ENCODE measurements at regions not wholly inside any gene's neighbourhood (a gene's known extent, or its start where the extent isn't known, plus 50 kb on each side); places are given as distances from the start of the nearest gene placed in this dataset.
"Not testable (repeated sequence)": the region's sequence is repeated elsewhere in the genome, so short reads cannot be mapped to it uniquely, and the experiment has no call there.

DNA sequence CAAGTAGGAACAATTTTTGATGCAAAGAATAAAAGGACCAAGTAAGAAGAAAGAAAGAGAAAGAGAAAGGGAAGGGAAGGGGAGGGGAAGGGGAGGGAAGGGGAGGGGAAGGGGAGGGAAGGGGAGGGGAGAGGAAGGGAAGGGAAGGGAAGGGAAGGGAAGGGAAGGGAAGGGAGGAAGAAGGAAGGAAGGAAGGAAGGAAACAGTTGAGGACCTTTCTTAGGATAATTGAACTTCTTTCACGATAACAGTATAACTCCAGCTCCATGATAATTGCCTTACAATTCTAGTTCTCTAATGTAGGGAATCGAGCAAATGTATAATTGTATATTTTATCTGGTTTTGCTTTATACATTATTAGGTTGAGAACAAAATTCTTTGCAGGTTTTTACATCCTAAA, 556.2 kb upstream of the PCDH10 start:
- DNase-seq = no peak
- in situ Hi-C loops (cut with MboI; ENCODE audit: low pct_unique_long_range_greater_than_20kb, low sequenced_read_pairs) = no loop called here

DNA sequence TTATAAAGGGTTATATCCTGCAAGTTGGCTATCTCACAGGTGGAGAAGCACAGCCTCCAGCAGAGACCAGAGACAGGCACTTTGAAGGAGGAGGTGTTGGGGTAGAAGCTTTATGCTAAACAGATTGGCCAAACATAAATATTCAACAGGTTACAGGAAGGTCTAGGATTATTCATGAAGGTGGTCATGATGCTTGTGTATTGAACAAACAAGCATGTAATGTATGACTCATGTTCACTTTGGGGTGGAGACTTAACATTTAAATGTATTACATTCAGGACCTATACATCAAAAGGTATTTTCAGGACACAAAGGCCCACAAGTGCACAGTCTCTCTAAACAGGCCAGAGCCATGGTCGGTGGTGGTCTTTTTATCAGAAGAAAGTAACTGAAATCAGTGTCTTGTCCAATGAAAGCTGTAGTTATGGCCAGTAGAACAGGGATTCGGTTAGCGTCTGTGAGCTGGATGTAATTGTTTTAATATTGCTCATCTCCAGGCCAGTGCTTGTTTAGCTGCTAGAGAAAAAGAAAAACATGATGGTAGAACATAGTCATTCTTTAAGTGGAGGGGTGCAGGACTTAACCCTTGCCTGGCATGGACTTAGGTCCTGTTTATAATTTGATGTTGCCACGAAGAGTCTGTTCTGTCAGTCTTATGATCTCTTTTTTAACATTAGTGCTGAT, 555.2 kb upstream of the PCDH10 start:
- DNase-seq = no peak

DNA sequence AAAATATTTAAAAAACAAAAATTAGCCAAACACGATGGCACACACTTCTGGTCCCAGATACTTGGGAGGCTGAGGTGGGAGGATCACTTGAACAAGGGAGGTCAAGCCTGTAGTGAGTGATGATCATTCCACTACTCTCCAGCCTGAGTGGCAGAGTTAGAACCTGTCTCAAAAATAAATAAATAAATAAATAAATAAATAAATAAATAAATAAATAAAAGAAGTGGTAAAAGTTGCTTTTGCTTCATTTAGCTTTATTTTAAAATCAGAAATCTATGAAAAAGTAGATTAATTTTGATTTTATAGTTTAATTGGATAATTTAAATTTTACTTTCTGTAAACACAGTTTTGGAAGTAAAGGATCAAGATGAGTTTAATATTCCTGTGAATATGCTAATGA, 552.9 kb upstream of the PCDH10 start:
- in situ Hi-C loops (cut with MboI; ENCODE audit: low pct_unique_long_range_greater_than_20kb, low sequenced_read_pairs) = no loop called here
- DNase-seq = no peak

More for the DNA sequence above, 555.2 kb upstream of the PCDH10 start:
- in situ Hi-C loops (cut with MboI; ENCODE audit: low pct_unique_long_range_greater_than_20kb, low sequenced_read_pairs) = no loop called here

DNA sequence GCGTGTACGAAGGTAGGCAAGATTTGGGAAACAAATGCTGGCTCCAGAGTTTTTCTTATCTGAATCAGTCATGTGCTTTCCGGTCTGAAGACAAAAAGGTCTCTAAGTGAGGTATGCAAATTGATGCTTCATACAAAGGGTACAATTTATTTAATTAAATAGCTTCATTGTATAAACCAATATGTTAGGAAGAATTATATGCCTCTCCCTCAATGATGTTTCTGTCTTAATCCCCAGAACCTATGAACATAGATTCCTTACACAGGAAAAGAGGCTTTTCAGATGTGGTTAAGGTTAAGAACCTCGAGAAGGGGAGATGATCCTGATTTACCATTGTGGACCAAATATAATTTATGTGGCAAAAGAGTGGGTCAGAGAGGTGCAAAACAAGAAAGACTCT, 543.5 kb upstream of the PCDH10 start:
- in situ Hi-C loops (cut with MboI; ENCODE audit: low pct_unique_long_range_greater_than_20kb, low sequenced_read_pairs) = no loop called here
- DNase-seq = no peak

DNA sequence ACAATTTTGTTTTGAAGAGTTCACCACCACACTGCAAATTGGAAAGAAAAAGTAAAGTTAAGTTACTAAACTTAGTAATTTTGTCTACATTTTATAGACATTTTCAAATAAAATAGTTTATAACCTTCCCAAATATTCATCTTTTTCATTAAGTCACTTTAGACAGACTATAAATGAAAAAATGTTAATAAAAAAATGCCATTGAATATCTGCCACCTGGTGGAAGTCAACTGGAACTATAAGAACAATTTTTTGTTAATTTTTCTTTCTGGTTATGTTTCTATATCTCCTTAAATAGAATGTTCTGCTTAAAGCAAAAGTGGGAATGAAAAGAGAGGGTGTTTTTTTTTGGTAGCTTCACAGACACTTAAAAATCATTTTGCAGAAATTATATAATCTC, 534.4 kb upstream of the PCDH10 start:
- no peak for DNase-seq
- in situ Hi-C loops (cut with MboI; ENCODE audit: low pct_unique_long_range_greater_than_20kb, low sequenced_read_pairs) = no loop called here

DNA sequence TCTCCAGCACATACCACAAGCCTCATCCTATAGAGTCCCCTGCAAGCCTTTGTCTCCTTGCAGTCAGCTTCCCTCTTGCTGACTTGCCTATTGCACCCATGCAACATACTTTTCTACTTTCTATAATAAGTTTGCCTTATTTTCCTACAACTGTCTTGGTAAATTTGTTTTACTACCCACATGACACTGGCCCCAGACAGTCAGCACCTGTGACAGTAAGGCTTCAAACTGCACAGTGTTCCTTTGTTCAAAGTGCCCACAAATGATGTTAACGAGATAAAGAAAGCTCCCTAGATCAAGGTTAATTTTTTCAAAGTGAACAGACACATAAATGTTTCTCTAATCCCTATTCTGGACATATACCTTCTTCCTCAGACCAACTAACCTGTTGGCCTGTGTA, 529.1 kb upstream of the PCDH10 start:
- DNase-seq = no peak
- in situ Hi-C loops (cut with MboI; ENCODE audit: low pct_unique_long_range_greater_than_20kb, low sequenced_read_pairs) = no loop called here

DNA sequence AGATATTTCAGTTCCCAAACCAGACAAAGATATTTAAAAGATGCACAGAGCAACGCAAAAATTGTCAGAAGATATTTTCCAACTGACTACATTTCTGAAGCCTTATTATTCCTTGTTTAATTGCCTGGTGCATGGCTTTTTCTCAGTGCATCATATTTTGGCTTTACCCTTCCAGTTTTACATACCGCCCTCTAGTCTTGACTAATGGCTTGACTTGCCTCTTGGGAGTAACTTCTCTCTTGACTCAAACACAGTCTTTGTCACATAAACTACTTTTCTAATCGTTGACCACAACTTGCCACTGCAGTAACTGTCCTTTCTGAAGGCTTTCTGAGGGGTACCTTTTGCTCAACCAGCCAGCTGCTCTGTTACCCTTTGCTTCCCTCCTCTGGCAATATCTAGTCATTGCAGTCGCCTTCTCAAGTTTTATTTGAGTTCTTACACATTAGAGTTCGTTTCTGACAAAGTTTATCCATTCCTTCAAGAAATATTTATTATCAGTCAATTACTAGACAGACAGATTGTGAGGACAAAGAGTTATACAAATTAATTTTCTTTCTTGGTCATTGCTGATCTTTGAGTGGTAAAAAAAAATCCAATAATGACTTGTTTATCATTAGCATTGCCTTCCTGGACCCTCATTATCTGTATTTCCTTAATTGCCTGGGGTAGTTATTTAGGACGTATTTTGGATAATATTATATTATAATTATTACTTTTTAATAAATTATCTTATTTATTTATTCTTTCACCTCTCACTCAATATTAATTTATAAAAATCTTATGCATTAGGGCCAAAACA, 506.9 kb upstream of the PCDH10 start:
- DNase-seq = peak; percentile 63
- in situ Hi-C loops (cut with MboI; ENCODE audit: low pct_unique_long_range_greater_than_20kb, low sequenced_read_pairs) = no loop called here

DNA sequence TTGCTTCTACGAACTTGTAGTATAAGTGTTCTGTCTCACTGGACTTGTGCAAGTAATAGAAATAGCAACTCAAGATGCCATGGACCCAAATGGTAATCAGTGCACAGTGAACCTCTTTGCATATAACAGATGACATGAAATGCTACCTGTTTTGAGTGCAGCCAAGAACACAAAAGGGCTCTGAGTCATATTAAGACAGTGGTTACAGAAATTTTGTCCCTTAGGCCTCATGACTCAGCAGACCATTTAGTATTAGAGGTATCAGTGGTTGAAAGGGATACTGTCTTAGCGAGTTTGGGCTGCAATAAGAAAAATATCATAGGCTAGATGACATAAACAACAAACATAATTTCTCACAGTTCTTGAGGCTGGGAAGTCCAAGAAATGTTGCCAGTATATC, 502.9 kb upstream of the PCDH10 start:
- DNase-seq = no peak
- in situ Hi-C loops (cut with MboI; ENCODE audit: low pct_unique_long_range_greater_than_20kb, low sequenced_read_pairs) = no loop called here

DNA sequence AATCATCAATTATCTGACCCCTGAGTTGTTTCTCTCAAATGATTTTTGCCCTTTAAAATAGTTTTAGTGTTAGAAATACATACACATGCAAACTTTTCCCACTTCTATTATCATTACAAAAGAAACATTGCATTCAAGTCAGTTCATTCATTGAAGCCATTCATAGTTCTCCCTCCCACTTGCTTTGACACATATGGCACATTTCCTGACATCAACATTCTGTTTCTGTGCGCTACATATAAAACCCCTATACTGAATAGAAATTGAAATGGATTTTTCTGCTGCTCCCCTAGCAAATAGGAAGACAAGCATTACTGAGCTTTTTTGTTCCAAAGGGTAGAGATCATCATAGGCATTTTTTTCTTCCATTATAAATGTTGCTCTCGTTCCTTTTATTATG, 497.9 kb upstream of the PCDH10 start:
- DNase-seq = no peak
- in situ Hi-C loops (cut with MboI; ENCODE audit: low pct_unique_long_range_greater_than_20kb, low sequenced_read_pairs) = no loop called here

DNA sequence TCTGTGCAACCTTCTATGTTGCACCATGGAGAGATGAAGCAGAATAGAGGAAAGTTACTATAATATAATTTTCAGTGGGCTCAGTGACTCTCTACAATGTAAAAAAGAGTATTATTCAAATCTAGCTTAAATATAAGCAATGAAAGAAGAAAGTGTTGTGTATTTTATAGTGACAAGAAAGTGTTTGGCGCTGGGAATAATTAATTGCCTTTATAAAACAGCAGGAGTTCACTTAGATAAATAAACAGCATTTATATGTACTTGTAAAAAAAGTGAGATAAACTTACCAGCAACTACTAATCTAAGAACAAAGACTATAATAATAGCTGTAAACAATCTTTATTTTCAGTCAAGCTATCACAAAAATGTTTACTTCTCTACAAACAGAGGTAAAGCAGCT, 488.9 kb upstream of the PCDH10 start:
- DNase-seq = no peak
- in situ Hi-C loops (cut with MboI; ENCODE audit: low pct_unique_long_range_greater_than_20kb, low sequenced_read_pairs) = no loop called here

DNA sequence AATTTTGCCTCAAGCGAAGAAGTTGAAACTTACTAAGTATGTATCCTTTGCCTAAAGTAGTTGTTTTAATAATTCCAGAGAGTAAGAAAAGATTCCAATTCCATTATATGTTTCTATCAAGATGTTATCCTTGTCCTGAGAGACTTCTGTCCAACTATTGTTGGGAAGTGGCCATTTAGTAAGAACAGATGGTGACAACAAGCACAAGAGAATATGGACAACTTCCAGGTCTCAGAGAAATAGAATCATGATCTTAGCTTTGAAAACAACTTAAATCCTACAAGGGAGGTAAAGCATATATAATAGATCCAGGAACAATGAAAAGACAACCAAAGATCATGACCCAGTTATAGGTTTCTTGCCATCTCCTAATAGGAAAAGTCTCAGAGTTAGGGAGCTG, 486.6 kb upstream of the PCDH10 start:
- no peak for DNase-seq
- in situ Hi-C loops (cut with MboI; ENCODE audit: low pct_unique_long_range_greater_than_20kb, low sequenced_read_pairs) = no loop called here

DNA sequence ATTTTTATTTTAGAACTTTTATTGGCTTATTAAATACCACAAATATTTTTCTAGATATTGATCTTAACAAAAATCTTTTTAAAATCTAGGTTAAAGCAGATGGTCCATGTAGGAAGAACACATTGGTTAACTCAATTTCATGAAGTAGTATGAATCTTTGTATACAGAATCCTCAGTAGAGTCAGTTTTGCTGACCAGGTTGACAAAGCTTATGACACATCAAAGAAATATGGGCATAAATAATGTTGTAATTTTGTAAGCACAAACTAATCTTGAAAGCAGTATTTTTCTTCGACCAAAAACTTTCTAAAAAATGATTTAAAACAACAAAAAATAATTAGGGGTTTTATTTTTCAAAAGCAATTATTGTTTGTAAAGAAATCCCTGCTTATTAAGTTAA, 479.3 kb upstream of the PCDH10 start:
- in situ Hi-C loops (cut with MboI; ENCODE audit: low pct_unique_long_range_greater_than_20kb, low sequenced_read_pairs) = no loop called here

DNA sequence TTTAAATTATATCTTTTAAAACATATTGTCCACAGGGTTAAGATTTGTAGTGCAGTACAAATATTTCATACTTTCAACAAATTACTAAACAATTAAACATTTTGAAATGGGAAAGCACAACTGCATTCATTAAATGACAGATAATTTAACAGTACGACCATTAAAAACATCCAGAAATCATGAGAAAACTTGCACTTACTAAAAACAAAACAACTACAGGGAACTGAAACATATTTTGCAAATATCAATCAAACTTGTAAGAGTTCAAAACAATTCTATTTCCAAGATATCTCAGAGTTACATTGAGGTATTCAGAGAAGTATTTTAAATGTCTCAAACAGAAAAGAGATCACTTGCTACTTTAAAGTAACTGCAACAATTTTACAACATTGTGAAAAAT, 478.5 kb upstream of the PCDH10 start:
- no peak for DNase-seq
- in situ Hi-C loops (cut with MboI; ENCODE audit: low pct_unique_long_range_greater_than_20kb, low sequenced_read_pairs) = no loop called here

More for the DNA sequence above, 479.3 kb upstream of the PCDH10 start:
- no peak for DNase-seq

DNA sequence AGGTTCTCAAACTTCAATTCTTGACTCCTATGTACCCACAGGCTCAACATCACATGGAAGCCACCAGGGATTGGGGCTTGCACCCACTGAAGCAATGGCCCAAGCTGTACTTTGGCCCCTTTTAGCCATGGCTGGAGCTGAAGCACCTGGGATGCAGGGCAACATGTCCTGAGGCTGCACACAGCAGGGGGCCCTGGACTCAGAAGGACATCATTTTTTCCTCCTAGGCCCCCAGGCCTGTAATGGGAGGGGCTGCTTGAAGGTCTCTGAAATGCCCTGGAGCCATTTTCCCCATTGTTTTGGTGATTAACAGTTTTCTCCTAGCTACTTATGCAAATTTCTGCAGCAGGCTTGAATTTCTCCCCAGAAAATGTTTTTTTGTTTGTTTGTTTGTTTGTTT, 465.1 kb upstream of the PCDH10 start:
- DNase-seq = no peak
- in situ Hi-C loops (cut with MboI; ENCODE audit: low pct_unique_long_range_greater_than_20kb, low sequenced_read_pairs) = no loop called here

DNA sequence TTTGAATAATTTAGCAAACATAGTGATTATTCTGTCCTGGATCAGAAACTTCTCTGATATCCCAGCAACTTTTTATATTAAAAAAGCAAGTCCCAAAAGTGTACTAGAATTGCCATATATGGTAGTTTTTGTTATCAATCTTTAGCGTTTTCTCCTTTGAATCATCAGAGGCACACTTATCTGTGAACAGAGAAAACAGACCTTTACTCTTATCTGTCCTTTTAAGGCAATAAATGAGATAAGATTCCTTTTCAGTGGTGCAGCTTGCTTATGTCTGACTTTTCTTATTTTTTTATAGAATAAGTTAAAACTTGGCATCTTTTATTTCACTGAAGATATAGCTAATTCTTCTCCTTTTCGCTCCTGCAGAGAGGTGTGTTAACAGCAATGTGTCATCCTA, 458.1 kb upstream of the PCDH10 start:
- DNase-seq = no peak
- in situ Hi-C loops (cut with MboI; ENCODE audit: low pct_unique_long_range_greater_than_20kb, low sequenced_read_pairs) = no loop called here

DNA sequence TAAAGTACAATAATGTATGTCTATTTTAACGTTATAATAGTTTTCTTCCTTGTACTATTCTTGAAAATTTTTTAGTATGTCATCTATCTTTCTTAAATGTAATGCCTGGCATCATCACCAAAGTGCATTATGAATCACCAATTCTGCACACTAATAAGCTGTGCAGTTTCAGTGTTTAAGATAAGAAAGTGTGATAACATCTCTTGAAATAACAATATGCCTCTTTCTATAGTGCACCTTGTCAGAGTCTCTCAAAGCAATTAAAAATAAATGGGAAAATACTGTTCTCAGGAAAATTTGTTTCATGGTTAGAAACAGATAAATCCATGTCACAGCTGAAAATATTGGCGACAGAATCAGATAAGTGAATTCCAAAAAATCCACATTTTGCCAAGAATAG, 457.4 kb upstream of the PCDH10 start:
- in situ Hi-C loops (cut with MboI; ENCODE audit: low pct_unique_long_range_greater_than_20kb, low sequenced_read_pairs) = no loop called here
- DNase-seq = no peak

DNA sequence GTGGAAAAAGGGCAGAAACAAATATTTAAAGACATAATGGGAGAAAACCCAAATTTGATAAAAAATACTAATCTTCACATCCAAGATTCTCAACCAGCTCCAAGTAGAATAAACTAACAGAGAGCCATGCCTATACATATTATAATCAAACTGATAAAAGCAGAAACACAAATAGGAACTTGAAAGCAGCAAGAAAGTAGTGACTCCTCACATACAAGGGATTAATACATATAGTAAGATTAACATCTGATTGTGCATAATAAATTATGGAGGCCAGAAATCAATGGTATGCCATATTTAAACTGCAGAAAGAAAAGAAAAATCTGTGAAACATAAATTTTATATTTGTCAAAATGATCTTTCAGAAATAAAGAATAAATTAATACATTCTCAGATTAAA, 454.3 kb upstream of the PCDH10 start:
- in situ Hi-C loops (cut with MboI; ENCODE audit: low pct_unique_long_range_greater_than_20kb, low sequenced_read_pairs) = no loop called here
- DNase-seq = no peak

DNA sequence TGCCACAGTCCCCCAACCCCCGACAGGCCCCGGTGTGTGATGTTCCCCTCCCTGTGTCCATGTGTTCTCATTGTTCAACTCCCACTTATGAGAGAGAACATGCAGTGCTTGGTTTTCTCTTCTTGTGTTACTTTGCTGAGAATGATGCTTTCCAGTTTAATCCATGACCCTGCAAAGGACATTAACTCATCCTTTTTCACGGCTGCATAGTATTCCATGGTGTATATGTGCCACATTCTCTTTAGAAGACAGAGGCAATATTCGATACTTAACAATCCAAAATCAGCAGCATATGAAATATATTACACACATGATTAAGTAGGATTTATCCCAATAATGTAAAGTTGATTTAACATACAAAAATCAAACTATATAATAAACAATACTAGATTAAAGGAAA, 451.6 kb upstream of the PCDH10 start:
- DNase-seq; in situ Hi-C loops (cut with MboI; ENCODE audit: low pct_unique_long_range_greater_than_20kb, low sequenced_read_pairs): not testable (repeated sequence)

DNA sequence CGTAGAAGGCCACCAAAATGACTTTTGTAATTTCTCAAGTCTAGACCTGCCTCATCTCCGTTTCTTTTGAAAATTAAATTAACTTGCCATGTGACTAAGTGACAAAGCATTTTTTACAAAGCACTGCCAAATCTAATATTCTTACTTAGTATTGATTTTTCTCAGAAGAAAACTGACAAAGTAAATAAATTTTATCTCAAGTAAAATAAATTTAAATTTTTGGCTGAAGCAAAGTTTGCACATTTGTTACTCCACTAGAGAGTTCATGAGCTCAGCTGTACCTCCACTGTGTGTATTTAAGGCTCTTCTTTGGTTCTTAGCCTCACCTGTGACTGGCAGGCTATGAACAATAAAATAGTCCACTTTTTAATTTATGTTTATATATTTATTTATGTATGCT, 441.1 kb upstream of the PCDH10 start:
- no peak for DNase-seq
- in situ Hi-C loops (cut with MboI; ENCODE audit: low pct_unique_long_range_greater_than_20kb, low sequenced_read_pairs) = no loop called here

DNA sequence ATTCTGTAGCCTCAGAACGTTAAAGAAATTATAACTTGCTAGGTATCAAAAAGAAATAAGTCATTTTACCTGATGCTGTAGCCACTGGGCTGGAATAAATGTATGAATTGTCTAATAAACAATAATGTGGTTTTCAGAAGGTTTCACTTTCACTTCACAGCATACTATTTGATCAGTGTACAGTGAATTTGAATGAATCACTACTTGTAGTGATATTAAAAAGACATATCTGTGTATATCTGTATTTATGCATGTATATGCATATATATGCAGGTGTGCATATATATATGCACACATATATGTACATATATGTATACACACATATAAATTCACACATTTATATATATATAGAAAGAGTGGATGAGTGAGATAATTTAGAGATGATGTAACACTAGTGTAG, 440.0 kb upstream of the PCDH10 start:
- no peak for DNase-seq
- in situ Hi-C loops (cut with MboI; ENCODE audit: low pct_unique_long_range_greater_than_20kb, low sequenced_read_pairs) = no loop called here

DNA sequence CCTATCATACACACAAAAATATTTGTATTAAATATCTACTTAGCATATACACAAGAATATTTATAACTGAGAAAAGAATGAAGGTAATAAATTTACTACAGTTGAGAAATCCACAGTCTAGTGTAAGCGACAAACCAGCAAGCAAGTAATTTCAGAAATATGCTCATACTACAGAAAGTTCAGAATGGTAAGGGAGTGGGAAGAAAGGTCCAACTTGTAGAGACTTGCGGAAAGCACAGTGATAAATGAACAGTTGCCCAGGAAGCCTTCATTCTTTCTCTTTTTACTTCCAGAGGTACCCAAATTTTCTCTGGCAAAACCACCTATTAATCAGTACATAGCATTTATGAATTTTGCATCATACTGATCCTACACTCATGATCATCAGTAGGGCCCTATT, 438.1 kb upstream of the PCDH10 start:
- in situ Hi-C loops (cut with MboI; ENCODE audit: low pct_unique_long_range_greater_than_20kb, low sequenced_read_pairs) = no loop called here
- no peak for DNase-seq
